ENCODE measurements at regions not wholly inside any gene's neighbourhood (a gene's known extent, or its start where the extent isn't known, plus 50 kb on each side); places are given as distances from the start of the nearest gene placed in this dataset.
A peak's percentile ranks its signal among the peaks of the same experiment; 100 is the strongest.
"Not testable (repeated sequence)": the region's sequence is repeated elsewhere in the genome, so short reads cannot be mapped to it uniquely, and the experiment has no call there.

GRCh38 chrX:65910899-65911298 lies 129.0 kb downstream of the VSIG4 start:
- H3K4me3 ChIP-seq (ENCODE audit: low read depth, low read length), result no peak overlapping the region
- no peak for DNase-seq (ENCODE audit: low read depth)
- no peak for TF ChIP-seq CTCF (IDR thresholded peaks at IDR 0.05; ENCODE audit: low read depth, low read length, missing control alignments)

GRCh38 chrX:65903750-65904149 lies 136.1 kb downstream of the VSIG4 start:
- H3K4me3 ChIP-seq (ENCODE audit: low read depth, low read length), result no peak overlapping the region
- no peak for DNase-seq (ENCODE audit: low read depth)
- no peak for TF ChIP-seq CTCF (IDR thresholded peaks at IDR 0.05; ENCODE audit: low read depth, low read length, missing control alignments)

- no peak for TF ChIP-seq CTCF (IDR thresholded peaks at IDR 0.05; ENCODE audit: low read depth, low read length, missing control alignments)
- H3K4me3 ChIP-seq (ENCODE audit: low read depth, low read length), result no peak overlapping the region
- no peak for DNase-seq (ENCODE audit: low read depth)
Observed at GRCh38 chrX:65902011-65902410, 137.9 kb downstream of the VSIG4 start.

DNA sequence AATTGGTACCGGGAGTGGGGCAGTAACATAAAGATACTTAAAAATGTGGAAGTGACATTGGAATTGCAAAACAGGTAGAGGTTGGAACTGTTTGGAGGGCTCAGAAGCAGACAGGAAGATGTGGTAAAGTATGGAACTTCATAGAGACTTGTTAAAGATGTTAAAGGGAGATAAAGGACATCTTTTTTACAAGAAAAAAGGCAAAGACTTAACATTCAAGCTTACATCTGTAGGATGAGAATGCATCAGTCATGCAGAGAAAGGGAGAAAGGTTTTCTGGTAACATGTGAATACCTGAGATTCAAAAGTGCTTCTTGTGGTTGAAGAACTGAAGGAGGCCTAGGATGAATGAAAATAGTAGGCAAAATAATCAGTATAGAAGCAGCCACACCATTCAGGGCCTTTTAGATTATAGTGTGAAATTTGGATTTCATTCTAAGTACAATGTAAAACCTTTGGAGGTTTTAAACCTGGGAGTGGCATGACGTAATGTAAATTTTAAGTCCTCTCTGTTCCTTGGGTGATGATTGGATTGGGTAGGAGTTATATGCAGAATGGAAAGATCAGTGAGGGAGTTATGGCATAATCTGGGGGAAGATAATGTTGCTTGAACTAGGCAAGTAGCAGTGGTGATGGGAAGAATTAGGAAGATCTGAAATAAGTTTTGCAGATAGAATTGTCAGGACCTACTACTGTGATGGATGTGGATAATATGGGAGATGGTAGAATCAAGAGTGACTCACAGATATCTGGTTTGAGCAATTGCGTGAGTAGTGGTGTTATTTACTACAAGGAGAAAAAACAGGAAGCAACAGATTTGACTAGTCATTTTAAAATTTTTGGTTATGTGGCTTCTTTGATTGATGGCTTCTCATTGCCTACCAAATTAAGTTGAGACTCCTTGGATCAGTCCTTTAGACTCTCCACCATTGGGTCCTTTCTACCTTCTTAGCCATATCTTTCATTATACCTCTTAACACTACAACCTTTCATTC lies 138.7 kb downstream of the VSIG4 start:
- TF ChIP-seq CTCF (IDR thresholded peaks at IDR 0.05; ENCODE audit: low read depth, low read length, missing control alignments), result no peak
- no peak for DNase-seq (ENCODE audit: low read depth)
- H3K4me3 ChIP-seq (ENCODE audit: low read depth, low read length), result no peak overlapping the region

DNA sequence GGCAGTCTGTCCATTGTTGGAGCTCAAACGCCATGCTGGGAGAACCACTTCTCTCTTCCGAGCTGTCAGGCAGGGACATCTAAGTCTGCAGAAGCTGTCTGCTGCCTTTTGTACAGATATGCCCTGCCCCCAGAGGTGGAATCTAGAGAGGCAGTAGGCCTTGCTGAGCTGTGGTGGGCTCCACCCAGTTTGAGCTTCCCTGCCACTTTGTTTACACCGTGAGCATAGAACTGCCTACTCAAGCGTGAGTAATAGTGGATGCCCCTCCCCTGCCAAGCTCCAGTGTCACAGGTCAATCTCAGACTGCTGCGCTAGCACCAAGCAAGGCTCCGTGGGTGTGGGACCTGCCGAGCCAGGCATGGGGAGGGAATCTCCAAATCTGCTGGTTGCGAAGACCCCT lies 145.7 kb downstream of the VSIG4 start:
- no peak for TF ChIP-seq CTCF (IDR thresholded peaks at IDR 0.05; ENCODE audit: low read depth, low read length, missing control alignments)
- DNase-seq (ENCODE audit: low read depth), result peak; percentile 43
- H3K4me3 ChIP-seq (ENCODE audit: low read depth, low read length), result no peak overlapping the region

GRCh38 chrX:65891817-65892216 lies 148.1 kb downstream of the VSIG4 start:
- H3K4me3 ChIP-seq (ENCODE audit: low read depth, low read length); DNase-seq (ENCODE audit: low read depth): not testable (repeated sequence)

DNA sequence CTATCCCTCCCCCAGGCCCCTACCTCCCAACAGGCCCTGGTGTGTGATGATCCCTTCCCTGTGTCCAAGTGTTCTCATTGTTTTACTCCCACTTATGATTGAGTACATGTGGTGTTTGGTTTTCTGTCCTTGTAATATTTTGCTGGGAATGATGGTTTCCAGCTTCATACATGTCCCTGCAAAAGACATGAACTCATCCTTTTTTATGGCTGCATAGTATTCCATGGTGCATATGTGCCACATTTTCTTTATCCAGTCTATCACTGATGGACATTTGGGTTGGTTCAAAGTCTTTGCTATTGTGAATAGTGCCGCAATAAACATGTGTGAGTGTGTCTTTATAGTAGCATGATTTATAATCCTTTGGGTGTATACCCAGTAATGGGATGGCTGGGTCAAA lies 151.7 kb downstream of the VSIG4 start:
- H3K4me3 ChIP-seq (ENCODE audit: low read depth, low read length); DNase-seq (ENCODE audit: low read depth): not testable (repeated sequence)

DNA sequence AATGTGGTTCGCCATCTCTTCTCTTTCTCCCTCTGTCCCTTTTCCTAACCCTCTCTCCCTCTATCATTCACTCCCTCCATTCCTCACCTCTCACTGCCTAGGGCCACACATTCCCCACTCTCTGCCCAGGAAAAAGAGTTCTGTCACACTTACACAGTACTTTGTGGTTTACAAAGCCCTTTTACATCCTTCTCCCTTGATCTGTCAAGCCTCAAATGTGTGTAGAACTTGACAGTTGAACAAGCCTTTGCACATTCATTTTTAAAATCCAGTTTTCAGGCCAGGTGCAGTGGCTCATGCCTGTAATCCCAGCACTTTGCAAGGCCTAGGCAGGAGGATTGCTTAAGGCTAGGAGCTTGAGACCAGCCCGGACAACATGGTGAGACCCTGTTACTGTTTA lies 156.3 kb downstream of the VSIG4 start:
- H3K4me3 ChIP-seq (ENCODE audit: low read depth, low read length), result no peak overlapping the region
- no peak for TF ChIP-seq CTCF (IDR thresholded peaks at IDR 0.05; ENCODE audit: low read depth, low read length, missing control alignments)
- DNase-seq (ENCODE audit: low read depth), result no peak

All from GM12864 (cell line).